Upper lobe of left lung (tissue), 6 donors: ENCODE measurements at regions not wholly inside any gene's neighbourhood (a gene's known extent, or its start where the extent isn't known, plus 50 kb on each side); places are given as distances from the start of the nearest gene placed in this dataset.

Experiments
- ATAC-seq, 2 donors: fragments of 200-7000 bp; cut with Tn5 transposase; one replicate each; pipeline ENCODE4 v1.9.1; 2022; ENCODE audit warnings: mild to moderate bottlenecking in 2 of 2, moderate library complexity in 2 of 2; ENCODE audit not compliant: low FRiP score in 2 of 2
- DNase-seq, 2 donors: peaks; one replicate each; pipeline ENCODE4 v3.0.0-alpha.2; 2019 to 2020
- H3K27ac ChIP-seq, 4 donors: fragments of 200-600 bp; sonication (generic); one replicate each; pipeline ENCODE4 v1.5.1; 2016 to 2019
- H3K27me3 ChIP-seq, 4 donors: fragments of 200-600 bp; sonication (generic); one replicate each; pipeline ENCODE4 v1.5.1; 2017 to 2019
- H3K36me3 ChIP-seq, 4 donors: fragments of 200-600 bp; sonication (generic); one replicate each; pipeline ENCODE4 v1.5.1; 2016 to 2019
- H3K4me1 ChIP-seq, 4 donors: fragments of 200-600 bp; sonication (generic); one replicate each; pipeline ENCODE4 v1.5.1; 2018 to 2019
- H3K4me3 ChIP-seq, 4 donors: fragments of 200-600 bp; sonication (generic); one replicate each; pipeline ENCODE4 v1.5.1; 2017 to 2019; ENCODE audit warnings: mild to moderate bottlenecking in 2 of 4, moderate library complexity in 1 of 4
- H3K9me3 ChIP-seq, 4 donors: fragments of 200-600 bp; sonication (generic); one replicate each; pipeline ENCODE4 v1.5.1; 2018 to 2019
- EP300 ChIP-seq, 4 donors: sonication (generic); formaldehyde crosslinking; IDR thresholded peaks; one replicate each; pipeline ENCODE4 v1.5.1; 2017; ENCODE audit warnings: antibody characterized with exemption in 4 of 4, control low read depth in 2 of 4
- POLR2A ChIP-seq, 4 donors: fragments of 450-650 bp; IDR thresholded peaks; one replicate each; pipeline ENCODE4 v1.5.1; 2016 to 2017; ENCODE audit warnings: antibody characterized with exemption in 4 of 4, mild to moderate bottlenecking in 2 of 4
- POLR2AphosphoS5 ChIP-seq, 2 donors: sonication (generic); formaldehyde crosslinking; IDR thresholded peaks; one replicate each; pipeline ENCODE4 v1.5.1; 2017; ENCODE audit warnings: antibody characterized with exemption in 2 of 2
- WGBS, 2 donors: methylation state at CpG; one replicate each; pipeline ENCODE4 v1.1.5; 2017 to 2018; 5-methylcytosine and 5-hydroxymethylcytosine counted together
- TF ChIP-seq, protein P1 (sequence below), 6 experiments: fragments of 450-650 bp in 4 of 6; fragments of 200-600 bp in 2 of 6; sonication (generic) in 2 of 6; IDR thresholded peaks; one replicate each; pipeline ENCODE4 v1.5.1; 2016 to 2019; ENCODE audit warnings: antibody characterized with exemption in 6 of 6
- donor health status: DM: no; HTN: no; CAD: no; lungs with moderate emphysema.
- donor health status: DM: no; HTN: yes; CAD: no; lungs with severe emphysema.

GRCh38 chr13:74886502-74886901, 595.5 kb downstream of the TBC1D4 start:
- no peaks in the 10 kb centered on the region for H3K36me3 ChIP-seq
- TF ChIP-seq EP300 (IDR thresholded peaks at IDR 0.05) (no peak), POLR2AphosphoS5 (IDR thresholded peaks at IDR 0.05) (no peak), POLR2A (IDR thresholded peaks at IDR 0.05) (no peak)
- TF ChIP-seq, protein P1, sequence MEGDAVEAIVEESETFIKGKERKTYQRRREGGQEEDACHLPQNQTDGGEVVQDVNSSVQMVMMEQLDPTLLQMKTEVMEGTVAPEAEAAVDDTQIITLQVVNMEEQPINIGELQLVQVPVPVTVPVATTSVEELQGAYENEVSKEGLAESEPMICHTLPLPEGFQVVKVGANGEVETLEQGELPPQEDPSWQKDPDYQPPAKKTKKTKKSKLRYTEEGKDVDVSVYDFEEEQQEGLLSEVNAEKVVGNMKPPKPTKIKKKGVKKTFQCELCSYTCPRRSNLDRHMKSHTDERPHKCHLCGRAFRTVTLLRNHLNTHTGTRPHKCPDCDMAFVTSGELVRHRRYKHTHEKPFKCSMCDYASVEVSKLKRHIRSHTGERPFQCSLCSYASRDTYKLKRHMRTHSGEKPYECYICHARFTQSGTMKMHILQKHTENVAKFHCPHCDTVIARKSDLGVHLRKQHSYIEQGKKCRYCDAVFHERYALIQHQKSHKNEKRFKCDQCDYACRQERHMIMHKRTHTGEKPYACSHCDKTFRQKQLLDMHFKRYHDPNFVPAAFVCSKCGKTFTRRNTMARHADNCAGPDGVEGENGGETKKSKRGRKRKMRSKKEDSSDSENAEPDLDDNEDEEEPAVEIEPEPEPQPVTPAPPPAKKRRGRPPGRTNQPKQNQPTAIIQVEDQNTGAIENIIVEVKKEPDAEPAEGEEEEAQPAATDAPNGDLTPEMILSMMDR (IDR thresholded peaks at IDR 0.05): no peak
- no peak overlapping the region for H3K4me3 ChIP-seq
- DNase-seq: no peak
- H3K27me3 ChIP-seq: no peaks in the 10 kb centered on the region
- no peaks in the 10 kb centered on the region for H3K4me1 ChIP-seq
- 52 to 53% methylated on average over 3 of the region's 3 CpGs for WGBS, 2 donors
- ATAC-seq: no peak
- no peaks in the 10 kb centered on the region for H3K9me3 ChIP-seq
- no peak overlapping the region for H3K27ac ChIP-seq

DNA sequence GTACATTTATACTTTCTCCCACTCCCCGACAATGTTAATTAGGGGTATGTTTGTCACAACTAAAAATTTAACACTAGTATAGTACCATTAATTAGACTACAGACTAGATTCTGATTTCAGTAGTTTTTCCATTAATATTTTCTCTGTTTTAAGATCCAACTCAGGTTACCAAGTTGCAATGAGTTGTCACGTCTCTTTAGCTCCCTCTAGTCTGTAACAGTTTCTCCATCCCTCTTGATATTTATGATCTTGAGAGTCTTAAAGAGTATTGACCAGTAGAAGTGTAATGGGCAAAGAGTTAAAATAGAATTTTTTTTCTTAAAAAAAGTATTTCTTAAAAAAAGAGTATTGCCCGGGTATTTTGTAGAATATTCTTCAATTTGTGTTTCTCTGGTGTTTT, 598.1 kb downstream of the TBC1D4 start:
- Histone ChIP-seq H3K4me1 (no peaks in the 10 kb centered on the region), H3K27ac (no peak overlapping the region), H3K27me3 (no peaks in the 10 kb centered on the region), H3K36me3 (no peaks in the 10 kb centered on the region), H3K9me3 (peaks cover 0 to 6% (median 1%) of the 10 kb centered on the region in 4 donors), H3K4me3 (no peak overlapping the region)
- no peak for ATAC-seq
- WGBS, 2 donors: 82 to 86% methylated on average over 3 of the region's 3 CpGs
- DNase-seq: no peak
- TF ChIP-seq POLR2A (IDR thresholded peaks at IDR 0.05): no peak
- TF ChIP-seq, protein P1 (IDR thresholded peaks at IDR 0.05): no peak
- TF ChIP-seq POLR2AphosphoS5 (IDR thresholded peaks at IDR 0.05): no peak
- TF ChIP-seq EP300 (IDR thresholded peaks at IDR 0.05): no peak

- no peak overlapping the region for H3K4me3 ChIP-seq
- no peaks in the 10 kb centered on the region for H3K36me3 ChIP-seq
- peaks cover 0 to 6% (median 0%) of the 10 kb centered on the region in 4 donors for H3K9me3 ChIP-seq
- H3K27me3 ChIP-seq: no peaks in the 10 kb centered on the region
- H3K27ac ChIP-seq: no peak overlapping the region
- TF ChIP-seq, protein P1 (IDR thresholded peaks at IDR 0.05): no peak
- no peak for TF ChIP-seq POLR2A (IDR thresholded peaks at IDR 0.05)
- no peak for TF ChIP-seq EP300 (IDR thresholded peaks at IDR 0.05)
- TF ChIP-seq POLR2AphosphoS5 (IDR thresholded peaks at IDR 0.05): no peak
- ATAC-seq (no peak), DNase-seq (no peak)
- no peaks in the 10 kb centered on the region for H3K4me1 ChIP-seq
These were observed 610.4 kb downstream of the TBC1D4 start for GRCh38 chr13:74871369-74872070.

DNA sequence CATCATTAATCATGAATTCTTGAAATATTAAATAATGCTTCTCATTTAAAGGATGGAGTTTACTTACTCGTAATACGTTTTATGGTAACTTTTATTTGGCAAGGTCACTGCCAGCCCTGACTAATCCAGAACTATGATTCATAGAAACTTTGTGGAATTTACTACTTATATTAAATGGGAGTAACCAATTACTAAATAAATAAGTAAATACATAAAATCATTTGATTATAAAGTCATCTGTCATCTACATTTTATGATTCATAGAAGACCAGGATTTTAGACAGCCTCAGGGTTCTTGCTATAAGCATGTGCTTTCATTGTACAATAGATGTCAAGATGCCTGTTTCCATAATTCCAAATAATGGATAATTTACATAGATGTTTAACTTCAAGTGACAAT, 611.1 kb downstream of the TBC1D4 start:
- WGBS, 2 donors: 88 to 95% methylated on average over 2 of the region's 2 CpGs
- DNase-seq (no peak), ATAC-seq (no peak)
- Histone ChIP-seq H3K27ac (no peak overlapping the region), H3K36me3 (no peaks in the 10 kb centered on the region), H3K4me3 (no peak overlapping the region), H3K4me1 (no peaks in the 10 kb centered on the region), H3K9me3 (peaks cover 0 to 6% (median 0%) of the 10 kb centered on the region in 4 donors), H3K27me3 (no peaks in the 10 kb centered on the region)
- TF ChIP-seq POLR2AphosphoS5 (IDR thresholded peaks at IDR 0.05) (no peak), POLR2A (IDR thresholded peaks at IDR 0.05) (no peak), EP300 (IDR thresholded peaks at IDR 0.05) (no peak)
- TF ChIP-seq, protein P1 (IDR thresholded peaks at IDR 0.05): no peak

DNA sequence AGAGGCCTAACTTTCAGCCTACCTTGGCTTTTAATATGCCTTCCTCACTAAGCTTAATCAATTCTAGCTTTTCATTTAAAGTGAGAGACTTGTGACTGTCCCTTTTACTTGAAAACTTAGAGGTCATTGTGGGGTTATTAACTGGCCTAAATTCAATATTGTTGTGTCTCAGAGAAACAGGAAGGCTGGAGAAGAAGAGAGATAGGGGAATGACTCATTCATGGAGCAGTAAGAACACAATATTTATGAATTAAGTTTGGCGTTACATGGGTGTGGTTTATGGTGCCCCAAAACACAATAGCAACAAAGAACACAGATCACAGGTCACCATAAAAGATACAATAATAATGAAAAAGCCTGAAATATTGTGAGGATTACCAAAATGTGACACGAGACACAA, 612.1 kb downstream of the TBC1D4 start:
- ATAC-seq (no peak), DNase-seq (no peak)
- H3K27me3 ChIP-seq: no peaks in the 10 kb centered on the region
- no peaks in the 10 kb centered on the region for H3K4me1 ChIP-seq
- H3K9me3 ChIP-seq: peaks cover 0 to 6% (median 0%) of the 10 kb centered on the region in 4 donors
- WGBS, 2 donors: 79 to 80% methylated on average over 2 of the region's 2 CpGs
- TF ChIP-seq, protein P1 (IDR thresholded peaks at IDR 0.05): no peak
- TF ChIP-seq EP300 (IDR thresholded peaks at IDR 0.05) (no peak), POLR2AphosphoS5 (IDR thresholded peaks at IDR 0.05) (no peak), POLR2A (IDR thresholded peaks at IDR 0.05) (no peak)
- no peaks in the 10 kb centered on the region for H3K36me3 ChIP-seq
- no peak overlapping the region for H3K4me3 ChIP-seq
- no peak overlapping the region for H3K27ac ChIP-seq
